GM12878 (cell line): ENCODE measurements at regions not wholly inside any gene's neighbourhood (a gene's known extent, or its start where the extent isn't known, plus 50 kb on each side); places are given as distances from the start of the nearest gene placed in this dataset.

Experiments used
- ATAC-seq: fragments of 200-7000 bp; cut with Tn5 transposase; 3 replicates; pipeline ENCODE4 v1.9.1; 2020; ENCODE audit warnings: mild to moderate bottlenecking, moderate library complexity
- BruUV-seq: library from RNA; stranded (reverse); fragments of 400-500 nt; replicated peaks from 2 replicates; lab custom pipeline; 2021; lab: Mats Ljungman, UMichigan
- CTCF ChIA-PET: fragments of 300-600 bp; sonication (Branson Sonifier 250); formaldehyde crosslinking; extraction: SDS; loops from one replicate; lab custom pipeline; 2021; ENCODE audit warnings: inconsistent platforms; lab: Yijun Ruan, JAX
- POLR2A ChIA-PET: fragments of 350-600 bp; formaldehyde crosslinking; extraction: SDS; loops from one replicate; lab custom pipeline; 2021; ENCODE audit warnings: inconsistent platforms; lab: Charles Lee
- RAD21 ChIA-PET: fragments of 300-600 bp; sonication (Branson Sonifier 250); formaldehyde crosslinking; loops from one replicate; lab custom pipeline; 2023; ENCODE audit warnings: antibody characterized with exemption; ENCODE audit not compliant: unreplicated experiment; lab: Charles Lee
- SMC1A ChIA-PET: fragments of 300-600 bp; sonication (Branson Sonifier 250); formaldehyde crosslinking; loops from one replicate; lab custom pipeline; 2023; ENCODE audit not compliant: unreplicated experiment, uncharacterized antibody; lab: Charles Lee
- DNase-seq: peaks from one replicate; pipeline ENCODE4 v3.0.0-alpha.2; 2011; ENCODE audit warnings: low read depth, low spot score
- FAIRE-seq: peaks from 3 replicates; lab custom pipeline; 2011; peaks lifted over from hg19 to GRCh38; lab: Jason Lieb, UNC
- H2AFZ ChIP-seq: 2 replicates; pipeline ENCODE4 v1.6.0; 2011; ENCODE audit warnings: low read depth, low read length, control low read depth; ENCODE audit not compliant: control insufficient read depth
- H3K27ac ChIP-seq: 2 replicates; pipeline ENCODE4 v1.5.1; 2011; ENCODE audit warnings: control low read depth; ENCODE audit not compliant: control insufficient read depth, insufficient read depth
- H3K27me3 ChIP-seq, 2 experiments: replicated peaks in 1 of 2; 2 replicates each; pipeline versions ENCODE4 v1.6.0 to v1.6.1; 2011; ENCODE audit warnings: low read length in 1 of 2; ENCODE audit not compliant: control insufficient read depth in 2 of 2, insufficient read depth in 2 of 2
- H3K36me3 ChIP-seq, 2 experiments: 2 replicates each; pipeline ENCODE4 v1.5.1; 2011; ENCODE audit warnings: low read length in 1 of 2; ENCODE audit not compliant: control insufficient read depth in 2 of 2, insufficient read depth in 2 of 2
- H3K4me1 ChIP-seq: 2 replicates; pipeline ENCODE4 v1.6.1; 2011; ENCODE audit warnings: mild to moderate bottlenecking, low read length, moderate library complexity, mixed read lengths; ENCODE audit not compliant: control insufficient read depth, insufficient read depth
- H3K4me2 ChIP-seq: 2 replicates; pipeline ENCODE4 v1.6.0; 2011; ENCODE audit warnings: control low read depth; ENCODE audit not compliant: control insufficient read depth, insufficient read depth
- H3K4me3 ChIP-seq: fragments of 200-600 bp; sonication (generic); 2 replicates; pipeline ENCODE4 v1.5.1; 2016
- H3K79me2 ChIP-seq: 2 replicates; pipeline ENCODE4 v1.6.0; 2011; ENCODE audit warnings: low read length; ENCODE audit not compliant: control insufficient read depth, insufficient read depth
- H3K9ac ChIP-seq: 2 replicates; pipeline ENCODE4 v1.8.0; 2011; ENCODE audit warnings: low read length, control low read depth, mixed read lengths; ENCODE audit not compliant: control insufficient read depth, insufficient read depth
- H3K9me3 ChIP-seq: replicated peaks from 3 replicates; pipeline ENCODE4 v1.5.1; 2011; ENCODE audit warnings: mild to moderate bottlenecking, low read length; ENCODE audit not compliant: control insufficient read depth, insufficient read depth
- H4K20me1 ChIP-seq: 2 replicates; pipeline ENCODE4 v1.6.0; 2011; ENCODE audit not compliant: control insufficient read depth, insufficient read depth
- FOS ChIP-seq: IDR thresholded peaks from 3 replicates; pipeline ENCODE4 v1.6.1; 2011; ENCODE audit warnings: borderline replicate concordance; ENCODE audit not compliant: insufficient read length; ENCODE audit errors: extremely low read depth
- NFXL1 ChIP-seq: fragments of 450-650 bp; IDR thresholded peaks from 2 replicates; pipeline ENCODE4 v1.6.1; 2017; ENCODE audit warnings: antibody characterized with exemption, mild to moderate bottlenecking, borderline replicate concordance
- RAD51 ChIP-seq: fragments of 450-650 bp; IDR thresholded peaks from 2 replicates; pipeline ENCODE4 v1.6.1; 2016; ENCODE audit warnings: moderate library complexity, mild to moderate bottlenecking, inconsistent platforms
- TARDBP ChIP-seq: IDR thresholded peaks from 2 replicates; pipeline ENCODE4 v1.6.1; 2016; ENCODE audit warnings: borderline replicate concordance
- WGBS: methylation state at CpG from one replicate; pipeline ENCODE4 v1.1.6; 2016; ENCODE audit warnings: low lambda C conversion rate; ENCODE audit not compliant: insufficient replicate concordance, insufficient coverage; ENCODE audit errors: missing lambda C conversion rate; 5-methylcytosine and 5-hydroxymethylcytosine counted together
- in situ Hi-C: fragments of 300-500 bp; cut with MboI; formaldehyde crosslinking; loops from 9 replicates; pipeline ENCODE4 v1.14.3; 2018; ENCODE audit warnings: mixed read lengths
- intact Hi-C: fragments of 100-400 bp; cut with micrococcal nuclease; formaldehyde crosslinking; loops from one replicate; pipeline ENCODE4 v1.14.2; 2022; ENCODE audit not compliant: unreplicated experiment
- TF ChIP-seq, protein P1 (sequence below): IDR thresholded peaks from 2 replicates; pipeline ENCODE4 v1.6.1; 2012; ENCODE audit warnings: mild to moderate bottlenecking, low read depth, low read length

DNA sequence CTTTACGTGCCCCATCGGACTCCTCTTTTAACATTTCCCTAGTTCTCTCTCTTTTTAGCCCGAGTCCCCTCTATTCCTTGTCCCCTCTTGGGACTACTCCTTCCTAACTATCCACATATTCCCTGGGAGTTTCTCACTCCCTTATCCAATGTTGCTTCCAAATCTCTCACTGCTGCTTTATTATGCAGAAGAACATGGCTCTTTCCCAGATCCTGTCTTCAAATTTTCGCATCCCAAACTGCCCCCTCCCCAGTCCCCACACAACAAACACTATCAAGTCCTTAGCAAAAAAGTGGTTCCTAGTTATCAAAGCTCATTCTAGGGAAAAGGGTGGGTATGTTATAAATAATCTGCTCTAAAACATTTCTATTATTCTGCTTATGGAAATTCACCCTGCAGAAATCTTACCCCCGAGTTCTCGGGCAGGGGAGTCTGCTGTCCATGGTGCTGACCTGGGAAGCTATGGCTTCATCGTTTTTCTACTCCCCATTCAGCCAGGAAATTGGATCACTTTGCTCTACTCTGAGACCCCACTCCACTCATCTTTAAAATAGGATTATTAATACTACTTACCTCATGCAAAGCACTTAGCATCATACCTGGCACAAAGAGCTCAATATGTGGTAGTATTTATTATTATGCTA is 393.5 kb downstream of the BUD13 start:
- no peak overlapping the region for H3K9ac ChIP-seq
- WGBS, result 17% methylated on average over 7 of the region's 7 CpGs
- H3K4me2 ChIP-seq, result no peak overlapping the region
- H3K4me1 ChIP-seq, result no peaks in the 10 kb centered on the region
- no peaks in the 10 kb centered on the region for H3K36me3 ChIP-seq
- no peak overlapping the region for H3K27ac ChIP-seq
- TF ChIP-seq NFXL1 (no peak), RAD51 (no peak), FOS (no peak), TARDBP (no peak)
- TF ChIP-seq, protein P1, sequence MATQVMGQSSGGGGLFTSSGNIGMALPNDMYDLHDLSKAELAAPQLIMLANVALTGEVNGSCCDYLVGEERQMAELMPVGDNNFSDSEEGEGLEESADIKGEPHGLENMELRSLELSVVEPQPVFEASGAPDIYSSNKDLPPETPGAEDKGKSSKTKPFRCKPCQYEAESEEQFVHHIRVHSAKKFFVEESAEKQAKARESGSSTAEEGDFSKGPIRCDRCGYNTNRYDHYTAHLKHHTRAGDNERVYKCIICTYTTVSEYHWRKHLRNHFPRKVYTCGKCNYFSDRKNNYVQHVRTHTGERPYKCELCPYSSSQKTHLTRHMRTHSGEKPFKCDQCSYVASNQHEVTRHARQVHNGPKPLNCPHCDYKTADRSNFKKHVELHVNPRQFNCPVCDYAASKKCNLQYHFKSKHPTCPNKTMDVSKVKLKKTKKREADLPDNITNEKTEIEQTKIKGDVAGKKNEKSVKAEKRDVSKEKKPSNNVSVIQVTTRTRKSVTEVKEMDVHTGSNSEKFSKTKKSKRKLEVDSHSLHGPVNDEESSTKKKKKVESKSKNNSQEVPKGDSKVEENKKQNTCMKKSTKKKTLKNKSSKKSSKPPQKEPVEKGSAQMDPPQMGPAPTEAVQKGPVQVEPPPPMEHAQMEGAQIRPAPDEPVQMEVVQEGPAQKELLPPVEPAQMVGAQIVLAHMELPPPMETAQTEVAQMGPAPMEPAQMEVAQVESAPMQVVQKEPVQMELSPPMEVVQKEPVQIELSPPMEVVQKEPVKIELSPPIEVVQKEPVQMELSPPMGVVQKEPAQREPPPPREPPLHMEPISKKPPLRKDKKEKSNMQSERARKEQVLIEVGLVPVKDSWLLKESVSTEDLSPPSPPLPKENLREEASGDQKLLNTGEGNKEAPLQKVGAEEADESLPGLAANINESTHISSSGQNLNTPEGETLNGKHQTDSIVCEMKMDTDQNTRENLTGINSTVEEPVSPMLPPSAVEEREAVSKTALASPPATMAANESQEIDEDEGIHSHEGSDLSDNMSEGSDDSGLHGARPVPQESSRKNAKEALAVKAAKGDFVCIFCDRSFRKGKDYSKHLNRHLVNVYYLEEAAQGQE, result peak; percentile 95
- TF ChIP-seq, all 136 proteins: peak for 1
- ChIA-PET POLR2A (no interaction called here), CTCF (no interaction called here), RAD21 (no interaction called here), SMC1A (interaction anchor here (1.1 to 1.3 kb wide), 2 partner anchors 19 to 25 kb away, joined by 3 read pairs; no protein-coding TSS in a partner anchor)
- BruUV-seq, result no TSS peak
- FAIRE-seq (no peak), ATAC-seq (no peak), DNase-seq (no peak)
- Histone ChIP-seq H3K4me3 (no peak overlapping the region), H3K27me3 (no peaks in the 10 kb centered on the region), H4K20me1 (no peaks in the 10 kb centered on the region), H2AFZ (no peak overlapping the region), H3K79me2 (no peaks in the 10 kb centered on the region), H3K9me3 (no peaks in the 10 kb centered on the region)
- intact Hi-C loops (no loop called here), in situ Hi-C loops (no loop called here)
